ENCODE measurements at regions not wholly inside any gene's neighbourhood (a gene's known extent, or its start where the extent isn't known, plus 50 kb on each side); places are given as distances from the start of the nearest gene placed in this dataset.

DNA sequence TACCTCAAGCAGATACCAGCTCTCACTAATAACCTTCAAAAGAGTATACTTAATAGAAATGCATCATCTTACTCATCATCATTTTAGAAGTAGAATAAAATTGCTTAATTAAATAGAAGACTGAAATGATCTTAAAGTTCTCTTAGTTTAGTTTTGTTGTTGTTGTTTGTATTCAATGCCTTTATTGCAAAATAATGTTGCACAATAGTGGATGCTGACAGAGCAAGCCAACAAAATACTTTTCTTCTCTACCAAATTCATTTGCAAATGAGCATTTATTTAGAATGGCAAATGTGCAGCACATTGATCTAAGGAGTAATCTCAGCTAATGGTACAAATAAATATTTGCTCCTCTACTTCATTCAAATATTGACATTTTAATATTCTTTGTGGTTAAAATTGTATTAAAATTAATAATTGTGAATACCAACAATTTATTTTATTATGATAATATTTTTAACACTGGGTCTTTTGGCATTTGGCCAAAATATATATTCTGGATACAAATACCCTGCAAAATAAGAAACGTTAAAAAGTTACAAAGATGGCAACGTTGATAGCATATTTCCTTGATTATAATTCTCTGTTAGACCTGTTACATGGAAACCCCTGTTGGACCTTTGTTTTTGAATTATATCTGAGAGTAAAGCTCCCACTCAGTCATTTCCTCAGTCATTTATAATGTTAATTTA lies 496.1 kb downstream of the RERGL start:
- TF ChIP-seq, protein P1, sequence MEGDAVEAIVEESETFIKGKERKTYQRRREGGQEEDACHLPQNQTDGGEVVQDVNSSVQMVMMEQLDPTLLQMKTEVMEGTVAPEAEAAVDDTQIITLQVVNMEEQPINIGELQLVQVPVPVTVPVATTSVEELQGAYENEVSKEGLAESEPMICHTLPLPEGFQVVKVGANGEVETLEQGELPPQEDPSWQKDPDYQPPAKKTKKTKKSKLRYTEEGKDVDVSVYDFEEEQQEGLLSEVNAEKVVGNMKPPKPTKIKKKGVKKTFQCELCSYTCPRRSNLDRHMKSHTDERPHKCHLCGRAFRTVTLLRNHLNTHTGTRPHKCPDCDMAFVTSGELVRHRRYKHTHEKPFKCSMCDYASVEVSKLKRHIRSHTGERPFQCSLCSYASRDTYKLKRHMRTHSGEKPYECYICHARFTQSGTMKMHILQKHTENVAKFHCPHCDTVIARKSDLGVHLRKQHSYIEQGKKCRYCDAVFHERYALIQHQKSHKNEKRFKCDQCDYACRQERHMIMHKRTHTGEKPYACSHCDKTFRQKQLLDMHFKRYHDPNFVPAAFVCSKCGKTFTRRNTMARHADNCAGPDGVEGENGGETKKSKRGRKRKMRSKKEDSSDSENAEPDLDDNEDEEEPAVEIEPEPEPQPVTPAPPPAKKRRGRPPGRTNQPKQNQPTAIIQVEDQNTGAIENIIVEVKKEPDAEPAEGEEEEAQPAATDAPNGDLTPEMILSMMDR (conservative IDR thresholded peaks at IDR 0.05; ENCODE audit: low read length), result no peak
- TF ChIP-seq EZH2phosphoT487 (IDR thresholded peaks at IDR 0.05; ENCODE audit: borderline replicate concordance, low read depth, low read length), result no peak
